Activated CD8-positive, alpha-beta memory T cell treated with anti-CD3 and anti-CD28 coated beads, Interleukin-2, amount 50 U/mL, for 24 hours (primary cell): ENCODE measurements at regions not wholly inside any gene's neighbourhood (a gene's known extent, or its start where the extent isn't known, plus 50 kb on each side); places are given as distances from the start of the nearest gene placed in this dataset.

ENCODE experiments used
- DNase-seq: peaks from one replicate; pipeline ENCODE4 v3.0.0-alpha.2; 2020; ENCODE audit errors: extremely low read depth

GRCh38 chr4:171759274-171759673 lies 53.9 kb upstream of the GALNTL6 start:
- DNase-seq = no peak

GRCh38 chr4:171751538-171751937 lies 61.7 kb upstream of the GALNTL6 start:
- no peak for DNase-seq

GRCh38 chr4:171746418-171746817 lies 66.8 kb upstream of the GALNTL6 start:
- no peak for DNase-seq

GRCh38 chr4:171742436-171742835 lies 70.8 kb upstream of the GALNTL6 start:
- no peak for DNase-seq

GRCh38 chr4:171727185-171727584 lies 86.0 kb upstream of the GALNTL6 start:
- no peak for DNase-seq

GRCh38 chr4:171721937-171722336 lies 91.3 kb upstream of the GALNTL6 start:
- DNase-seq = no peak

- no peak for DNase-seq
These were observed 93.5 kb upstream of the GALNTL6 start for GRCh38 chr4:171719691-171720090.

- DNase-seq = no peak
These were observed 94.5 kb upstream of the GALNTL6 start for GRCh38 chr4:171718665-171719064.

- DNase-seq = no peak
These were observed 95.1 kb upstream of the GALNTL6 start for GRCh38 chr4:171718069-171718468.

- DNase-seq = no peak
These were observed 95.9 kb upstream of the GALNTL6 start for GRCh38 chr4:171717231-171717741.

- no peak for DNase-seq
These were observed 97.2 kb upstream of the GALNTL6 start for GRCh38 chr4:171715973-171716372.

- DNase-seq = no peak
These were observed 98.3 kb upstream of the GALNTL6 start for GRCh38 chr4:171714791-171715454.

GRCh38 chr4:171710743-171711142 lies 102.5 kb upstream of the GALNTL6 start:
- no peak for DNase-seq

GRCh38 chr4:171676555-171677215 lies 136.5 kb upstream of the GALNTL6 start:
- DNase-seq = no peak

- no peak for DNase-seq
These were observed 138.4 kb upstream of the GALNTL6 start for GRCh38 chr4:171674781-171675180.

GRCh38 chr4:171668403-171668802 lies 144.8 kb upstream of the GALNTL6 start:
- DNase-seq = no peak

- no peak for DNase-seq
These were observed 145.3 kb upstream of the GALNTL6 start for GRCh38 chr4:171667906-171668305.

- no peak for DNase-seq
These were observed 162.1 kb upstream of the GALNTL6 start for GRCh38 chr4:171651071-171651470.

- no peak for DNase-seq
These were observed 162.7 kb upstream of the GALNTL6 start for GRCh38 chr4:171650543-171650942.

- no peak for DNase-seq
These were observed 164.3 kb upstream of the GALNTL6 start for GRCh38 chr4:171648926-171649325.

- no peak for DNase-seq
These were observed 166.2 kb upstream of the GALNTL6 start for GRCh38 chr4:171646984-171647383.

- no peak for DNase-seq
These were observed 168.7 kb upstream of the GALNTL6 start for GRCh38 chr4:171644430-171645057.

- DNase-seq = no peak
These were observed 173.7 kb upstream of the GALNTL6 start for GRCh38 chr4:171639540-171639939.
